SU-DHL-6 (cell line): ENCODE measurements at regions not wholly inside any gene's neighbourhood (a gene's known extent, or its start where the extent isn't known, plus 50 kb on each side); places are given as distances from the start of the nearest gene placed in this dataset.

Source experiments
- H2AFZ ChIP-seq: fragments of 200-600 bp; sonication (generic); 2 replicates; pipeline ENCODE4 v1.6.1; 2014; ENCODE audit warnings: low read depth, mild to moderate bottlenecking, moderate library complexity, mixed read lengths, antibody characterized with exemption, low read length; ENCODE audit not compliant: severe bottlenecking
- H3F3A ChIP-seq: fragments of 200-600 bp; shearing (Covaris generic); 2 replicates; pipeline ENCODE4 v1.6.0; 2016; ENCODE audit warnings: antibody characterized with exemption, mild to moderate bottlenecking; ENCODE audit not compliant: insufficient read depth
- H3K27ac ChIP-seq: fragments of 200-600 bp; sonication (generic); 2 replicates; pipeline ENCODE4 v1.5.1; 2016; ENCODE audit warnings: low read depth, mild to moderate bottlenecking, low read length, moderate library complexity, mixed read lengths
- H3K27me3 ChIP-seq: fragments of 200-600 bp; sonication (generic), shearing (Covaris generic); 2 replicates; pipeline ENCODE4 v1.6.0; 2014; ENCODE audit warnings: mild to moderate bottlenecking, low read length
- H3K36me3 ChIP-seq: fragments of 200-600 bp; sonication (generic); 2 replicates; pipeline ENCODE4 v1.6.1; 2014; ENCODE audit warnings: mild to moderate bottlenecking, low read length, mixed read lengths
- H3K4me2 ChIP-seq: fragments of 300-600, 200-600 bp; shearing (Covaris generic), sonication (generic); 2 replicates; pipeline ENCODE4 v1.6.0; 2014; ENCODE audit warnings: low read length, low read depth, mild to moderate bottlenecking; ENCODE audit not compliant: poor library complexity, severe bottlenecking
- H3K4me3 ChIP-seq: fragments of 200-600 bp; sonication (generic); 2 replicates; pipeline ENCODE4 v1.5.1; 2014; ENCODE audit warnings: antibody characterized with exemption, low read length, mild to moderate bottlenecking, mixed read lengths; ENCODE audit not compliant: insufficient read depth, poor library complexity, severe bottlenecking
- H3K79me2 ChIP-seq: fragments of 200-600 bp; sonication (generic); 2 replicates; pipeline ENCODE4 v1.6.1; 2014; ENCODE audit warnings: mild to moderate bottlenecking, low read length, moderate library complexity; ENCODE audit not compliant: insufficient read depth
- H3K9ac ChIP-seq: fragments of 200-600 bp; sonication (generic); 2 replicates; pipeline ENCODE4 v1.7.0; 2014; ENCODE audit warnings: mild to moderate bottlenecking, low read length
- H3K9me2 ChIP-seq: fragments of 200-600 bp; sonication (generic); replicated peaks from 2 replicates; pipeline ENCODE4 v1.6.1; 2014; ENCODE audit warnings: low read length; ENCODE audit not compliant: insufficient read depth
- H3K9me3 ChIP-seq: fragments of 200-600 bp; sonication (generic); 2 replicates; pipeline ENCODE4 v1.6.1; 2014; ENCODE audit warnings: low read length, mixed read lengths; ENCODE audit not compliant: insufficient read depth
- H4K20me1 ChIP-seq: fragments of 200-600 bp; sonication (generic); 2 replicates; pipeline ENCODE4 v1.6.1; 2014; ENCODE audit warnings: low read depth, mild to moderate bottlenecking, antibody characterized with exemption, low read length, moderate library complexity, mixed read lengths
- CTCF ChIP-seq: fragments of 200-600 bp; sonication (generic); IDR thresholded peaks from one replicate; pipeline ENCODE4 v1.5.1; 2017; ENCODE audit warnings: antibody characterized with exemption, mild to moderate bottlenecking, low read length, moderate library complexity; ENCODE audit not compliant: insufficient read depth, poor library complexity, severe bottlenecking
- EZH2phosphoT487 ChIP-seq: fragments of 200-600 bp; sonication (generic), shearing (Covaris generic); conservative IDR thresholded peaks from 2 replicates; pipeline ENCODE4 v1.6.1; 2018; ENCODE audit warnings: mild to moderate bottlenecking, antibody characterized with exemption, low read length, moderate library complexity, mixed read lengths

- Histone ChIP-seq H2AFZ (no peak overlapping the region), H3K9me3 (no peaks in the 10 kb centered on the region), H3F3A (no peaks in the 10 kb centered on the region), H4K20me1 (no peaks in the 10 kb centered on the region), H3K9me2 (no peaks in the 10 kb centered on the region), H3K27me3 (no peaks in the 10 kb centered on the region), H3K79me2 (no peaks in the 10 kb centered on the region), H3K27ac (no peak overlapping the region), H3K9ac (no peak overlapping the region), H3K4me2 (no peak overlapping the region), H3K36me3 (no peaks in the 10 kb centered on the region), H3K4me3 (no peak overlapping the region)
- no peak for TF ChIP-seq EZH2phosphoT487
These were observed 612.9 kb downstream of the BNC2 start for GRCh38 chr9:16257604-16258003.

- no peak overlapping the region for H3K27ac ChIP-seq
- TF ChIP-seq CTCF (no peak), EZH2phosphoT487 (no peak)
- H3K9ac ChIP-seq, result no peak overlapping the region
These were observed 612.3 kb downstream of the BNC2 start for GRCh38 chr9:16258191-16258590.

GRCh38 chr9:16258708-16259107 is 611.8 kb downstream of the BNC2 start:
- TF ChIP-seq EZH2phosphoT487 (no peak), CTCF (no peak)
- Histone ChIP-seq H3K9me2 (no peaks in the 10 kb centered on the region), H3K36me3 (no peaks in the 10 kb centered on the region), H3K9ac (no peak overlapping the region), H3K79me2 (no peaks in the 10 kb centered on the region), H3F3A (no peaks in the 10 kb centered on the region), H3K4me3 (no peak overlapping the region), H4K20me1 (no peaks in the 10 kb centered on the region), H3K9me3 (no peaks in the 10 kb centered on the region), H3K27me3 (no peaks in the 10 kb centered on the region), H3K27ac (no peak overlapping the region), H2AFZ (no peak overlapping the region), H3K4me2 (no peak overlapping the region)

More at GRCh38 chr9:16258191-16258590, 612.3 kb downstream of the BNC2 start:
- no peak overlapping the region for H2AFZ ChIP-seq
- H3K4me3 ChIP-seq, result no peak overlapping the region
- H3K27me3 ChIP-seq, result no peaks in the 10 kb centered on the region
- no peak overlapping the region for H3K4me2 ChIP-seq
- H3K36me3 ChIP-seq, result no peaks in the 10 kb centered on the region
- no peaks in the 10 kb centered on the region for H3F3A ChIP-seq
- H3K79me2 ChIP-seq, result no peaks in the 10 kb centered on the region
- no peaks in the 10 kb centered on the region for H3K9me2 ChIP-seq
- H4K20me1 ChIP-seq, result no peaks in the 10 kb centered on the region
- H3K9me3 ChIP-seq, result no peaks in the 10 kb centered on the region

- H3K4me2 ChIP-seq, result no peak overlapping the region
These were observed 607.8 kb downstream of the BNC2 start for GRCh38 chr9:16262477-16263261.

More at GRCh38 chr9:16262477-16263261, 607.8 kb downstream of the BNC2 start:
- no peaks in the 10 kb centered on the region for H3K79me2 ChIP-seq
- H3K9me2 ChIP-seq, result no peaks in the 10 kb centered on the region
- H2AFZ ChIP-seq, result no peak overlapping the region
- no peaks in the 10 kb centered on the region for H3F3A ChIP-seq
- H3K27ac ChIP-seq, result no peak overlapping the region
- H3K9ac ChIP-seq, result no peak overlapping the region
- no peaks in the 10 kb centered on the region for H3K9me3 ChIP-seq
- H3K36me3 ChIP-seq, result no peaks in the 10 kb centered on the region
- H3K4me3 ChIP-seq, result no peak overlapping the region
- no peaks in the 10 kb centered on the region for H3K27me3 ChIP-seq
- no peak for TF ChIP-seq EZH2phosphoT487
- no peak for TF ChIP-seq CTCF
- H4K20me1 ChIP-seq, result no peaks in the 10 kb centered on the region
